ENCODE measurements at regions not wholly inside any gene's neighbourhood (a gene's known extent, or its start where the extent isn't known, plus 50 kb on each side); places are given as distances from the start of the nearest gene placed in this dataset.
A peak's percentile ranks its signal among the peaks of the same experiment; 100 is the strongest.

DNA sequence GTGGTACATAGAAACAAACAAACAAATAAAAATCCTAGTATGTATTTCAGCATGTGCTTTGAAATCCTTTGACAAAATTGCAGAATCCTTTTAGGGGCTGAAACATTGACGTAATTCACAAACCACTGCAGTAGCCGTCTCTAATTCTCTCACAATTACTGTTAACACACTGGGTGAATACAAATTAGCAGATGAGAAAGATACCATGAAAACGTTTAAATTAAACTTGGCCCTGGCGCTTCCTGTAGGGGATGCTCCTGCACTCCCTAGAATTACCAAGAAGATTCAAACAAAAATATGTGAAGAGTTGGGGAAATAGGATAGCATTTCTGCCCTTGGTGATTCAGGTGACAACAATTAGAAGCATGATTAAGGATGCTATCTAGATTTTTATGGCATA lies 772.5 kb upstream of the PRKX start:
- no peak for TF ChIP-seq POLR2AphosphoS5 (IDR thresholded peaks at IDR 0.05; ENCODE audit: low read depth)
- TF ChIP-seq CREB1 (CRISPR knock-in tag; IDR thresholded peaks at IDR 0.05; ENCODE audit: low read depth) = no peak
- TF ChIP-seq, protein P1, sequence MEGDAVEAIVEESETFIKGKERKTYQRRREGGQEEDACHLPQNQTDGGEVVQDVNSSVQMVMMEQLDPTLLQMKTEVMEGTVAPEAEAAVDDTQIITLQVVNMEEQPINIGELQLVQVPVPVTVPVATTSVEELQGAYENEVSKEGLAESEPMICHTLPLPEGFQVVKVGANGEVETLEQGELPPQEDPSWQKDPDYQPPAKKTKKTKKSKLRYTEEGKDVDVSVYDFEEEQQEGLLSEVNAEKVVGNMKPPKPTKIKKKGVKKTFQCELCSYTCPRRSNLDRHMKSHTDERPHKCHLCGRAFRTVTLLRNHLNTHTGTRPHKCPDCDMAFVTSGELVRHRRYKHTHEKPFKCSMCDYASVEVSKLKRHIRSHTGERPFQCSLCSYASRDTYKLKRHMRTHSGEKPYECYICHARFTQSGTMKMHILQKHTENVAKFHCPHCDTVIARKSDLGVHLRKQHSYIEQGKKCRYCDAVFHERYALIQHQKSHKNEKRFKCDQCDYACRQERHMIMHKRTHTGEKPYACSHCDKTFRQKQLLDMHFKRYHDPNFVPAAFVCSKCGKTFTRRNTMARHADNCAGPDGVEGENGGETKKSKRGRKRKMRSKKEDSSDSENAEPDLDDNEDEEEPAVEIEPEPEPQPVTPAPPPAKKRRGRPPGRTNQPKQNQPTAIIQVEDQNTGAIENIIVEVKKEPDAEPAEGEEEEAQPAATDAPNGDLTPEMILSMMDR (conservative IDR thresholded peaks at IDR 0.05; ENCODE audit: low read depth in 2 of 2) = peak; percentile 11 to 31; a peak in 2 of 4 replicates
- no peak for TF ChIP-seq JUNB (IDR thresholded peaks at IDR 0.05; ENCODE audit: unreplicated experiment)
- no peak for TF ChIP-seq ZNF331 (CRISPR knock-in tag; IDR thresholded peaks at IDR 0.05; ENCODE audit: low read depth)
- TF ChIP-seq EZH2 (IDR thresholded peaks at IDR 0.05; ENCODE audit: low read depth, unreplicated experiment) = no peak
- TF ChIP-seq, protein P2, sequence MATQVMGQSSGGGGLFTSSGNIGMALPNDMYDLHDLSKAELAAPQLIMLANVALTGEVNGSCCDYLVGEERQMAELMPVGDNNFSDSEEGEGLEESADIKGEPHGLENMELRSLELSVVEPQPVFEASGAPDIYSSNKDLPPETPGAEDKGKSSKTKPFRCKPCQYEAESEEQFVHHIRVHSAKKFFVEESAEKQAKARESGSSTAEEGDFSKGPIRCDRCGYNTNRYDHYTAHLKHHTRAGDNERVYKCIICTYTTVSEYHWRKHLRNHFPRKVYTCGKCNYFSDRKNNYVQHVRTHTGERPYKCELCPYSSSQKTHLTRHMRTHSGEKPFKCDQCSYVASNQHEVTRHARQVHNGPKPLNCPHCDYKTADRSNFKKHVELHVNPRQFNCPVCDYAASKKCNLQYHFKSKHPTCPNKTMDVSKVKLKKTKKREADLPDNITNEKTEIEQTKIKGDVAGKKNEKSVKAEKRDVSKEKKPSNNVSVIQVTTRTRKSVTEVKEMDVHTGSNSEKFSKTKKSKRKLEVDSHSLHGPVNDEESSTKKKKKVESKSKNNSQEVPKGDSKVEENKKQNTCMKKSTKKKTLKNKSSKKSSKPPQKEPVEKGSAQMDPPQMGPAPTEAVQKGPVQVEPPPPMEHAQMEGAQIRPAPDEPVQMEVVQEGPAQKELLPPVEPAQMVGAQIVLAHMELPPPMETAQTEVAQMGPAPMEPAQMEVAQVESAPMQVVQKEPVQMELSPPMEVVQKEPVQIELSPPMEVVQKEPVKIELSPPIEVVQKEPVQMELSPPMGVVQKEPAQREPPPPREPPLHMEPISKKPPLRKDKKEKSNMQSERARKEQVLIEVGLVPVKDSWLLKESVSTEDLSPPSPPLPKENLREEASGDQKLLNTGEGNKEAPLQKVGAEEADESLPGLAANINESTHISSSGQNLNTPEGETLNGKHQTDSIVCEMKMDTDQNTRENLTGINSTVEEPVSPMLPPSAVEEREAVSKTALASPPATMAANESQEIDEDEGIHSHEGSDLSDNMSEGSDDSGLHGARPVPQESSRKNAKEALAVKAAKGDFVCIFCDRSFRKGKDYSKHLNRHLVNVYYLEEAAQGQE (IDR thresholded peaks at IDR 0.05; ENCODE audit: unreplicated experiment) = no peak
